Thyroid gland (tissue), 4 donors: ENCODE measurements at regions not wholly inside any gene's neighbourhood (a gene's known extent, or its start where the extent isn't known, plus 50 kb on each side); places are given as distances from the start of the nearest gene placed in this dataset.

Experiments
- DNase-seq, 2 donors: peaks; one replicate each; pipeline ENCODE4 v3.0.0-alpha.2; 2019
- H3K27ac ChIP-seq, 3 donors: fragments of 200-600 bp; sonication (generic); 1 replicate in 2 of 3; 2 replicates in 1 of 3; pipeline ENCODE4 v1.5.1; 2016 to 2019; ENCODE audit warnings: mild to moderate bottlenecking in 1 of 3, moderate library complexity in 1 of 3
- H3K27me3 ChIP-seq: fragments of 200-600 bp; sonication (generic); one replicate; pipeline ENCODE4 v1.5.1; 2019
- H3K36me3 ChIP-seq, 2 donors: fragments of 200-600 bp; sonication (generic); one replicate each; pipeline ENCODE4 v1.5.1; 2016 to 2019
- H3K4me1 ChIP-seq, 2 donors: fragments of 200-600 bp; sonication (generic); one replicate each; pipeline ENCODE4 v1.5.1; 2017 to 2019
- H3K4me3 ChIP-seq, 3 donors: fragments of 200-600 bp; sonication (generic); replicated peaks in 1 of 3; 1 replicate in 2 of 3; 2 replicates in 1 of 3; pipeline ENCODE4 v1.5.1; 2016; ENCODE audit warnings: mild to moderate bottlenecking in 1 of 3
- H3K9me3 ChIP-seq: fragments of 200-600 bp; sonication (generic); one replicate; pipeline ENCODE4 v1.5.1; 2017
- POLR2A ChIP-seq, 2 donors: fragments of 450-650 bp; IDR thresholded peaks; one replicate each; pipeline ENCODE4 v1.6.1; 2017; ENCODE audit warnings: antibody characterized with exemption in 2 of 2, mild to moderate bottlenecking in 2 of 2, moderate library complexity in 1 of 2
- WGBS, 2 donors: methylation state at CpG; one replicate each; pipeline ENCODE4 v1.1.5; 2017; 5-methylcytosine and 5-hydroxymethylcytosine counted together
- intact Hi-C: fragments of 100-400 bp; cut with DNase I; formaldehyde crosslinking; loops from one replicate; pipeline ENCODE4 v1.15.1; 2023
- TF ChIP-seq, protein P1 (sequence below), 6 experiments: fragments of 200-600 bp in 3 of 6; fragments of 450-650 bp in 3 of 6; sonication (generic) in 3 of 6; IDR thresholded peaks; one replicate each; pipeline ENCODE4 v1.5.1; 2016 to 2019; ENCODE audit warnings: antibody characterized with exemption in 6 of 6, mild to moderate bottlenecking in 2 of 6, inconsistent platforms in 1 of 6, moderate library complexity in 1 of 6

GRCh38 chr1:55534565-55535121, 319.5 kb upstream of the USP24 start:
- Histone ChIP-seq H3K27ac (no peak overlapping the region), H3K36me3 (no peaks in the 10 kb centered on the region), H3K9me3 (no peaks in the 10 kb centered on the region), H3K4me3 (no peak overlapping the region), H3K27me3 (no peaks in the 10 kb centered on the region), H3K4me1 (no peaks in the 10 kb centered on the region)
- TF ChIP-seq, protein P1, sequence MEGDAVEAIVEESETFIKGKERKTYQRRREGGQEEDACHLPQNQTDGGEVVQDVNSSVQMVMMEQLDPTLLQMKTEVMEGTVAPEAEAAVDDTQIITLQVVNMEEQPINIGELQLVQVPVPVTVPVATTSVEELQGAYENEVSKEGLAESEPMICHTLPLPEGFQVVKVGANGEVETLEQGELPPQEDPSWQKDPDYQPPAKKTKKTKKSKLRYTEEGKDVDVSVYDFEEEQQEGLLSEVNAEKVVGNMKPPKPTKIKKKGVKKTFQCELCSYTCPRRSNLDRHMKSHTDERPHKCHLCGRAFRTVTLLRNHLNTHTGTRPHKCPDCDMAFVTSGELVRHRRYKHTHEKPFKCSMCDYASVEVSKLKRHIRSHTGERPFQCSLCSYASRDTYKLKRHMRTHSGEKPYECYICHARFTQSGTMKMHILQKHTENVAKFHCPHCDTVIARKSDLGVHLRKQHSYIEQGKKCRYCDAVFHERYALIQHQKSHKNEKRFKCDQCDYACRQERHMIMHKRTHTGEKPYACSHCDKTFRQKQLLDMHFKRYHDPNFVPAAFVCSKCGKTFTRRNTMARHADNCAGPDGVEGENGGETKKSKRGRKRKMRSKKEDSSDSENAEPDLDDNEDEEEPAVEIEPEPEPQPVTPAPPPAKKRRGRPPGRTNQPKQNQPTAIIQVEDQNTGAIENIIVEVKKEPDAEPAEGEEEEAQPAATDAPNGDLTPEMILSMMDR (IDR thresholded peaks at IDR 0.05): no peak
- TF ChIP-seq POLR2A (IDR thresholded peaks at IDR 0.05): no peak
- 95 to 98% methylated on average over 3 of the region's 3 CpGs for WGBS, 2 donors
- DNase-seq: no peak
- intact Hi-C loops: no loop called here

DNA sequence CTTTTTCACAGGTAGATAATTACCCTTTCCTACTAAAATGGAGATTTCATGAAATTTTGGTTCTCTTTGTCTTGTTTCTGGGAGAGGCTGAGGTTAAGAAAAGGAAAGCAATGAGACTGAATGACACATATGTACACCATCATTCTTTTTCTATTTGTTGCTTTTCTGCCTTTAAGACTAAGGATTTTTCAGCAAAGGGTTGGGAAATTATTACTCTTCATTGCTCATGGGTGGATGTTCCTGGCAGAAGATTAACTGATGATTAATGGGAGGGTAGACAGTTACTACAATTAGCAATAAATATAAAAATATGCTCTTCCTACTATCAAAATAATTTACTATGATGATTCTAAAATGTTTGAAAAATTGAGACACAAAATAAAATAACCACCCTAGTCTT, 316.5 kb upstream of the USP24 start:
- H3K4me1 ChIP-seq: no peaks in the 10 kb centered on the region
- H3K4me3 ChIP-seq: no peak overlapping the region
- intact Hi-C loops: no loop called here
- no peaks in the 10 kb centered on the region for H3K9me3 ChIP-seq
- DNase-seq: no peak
- H3K36me3 ChIP-seq: no peaks in the 10 kb centered on the region
- no peak overlapping the region for H3K27ac ChIP-seq
- no peak for TF ChIP-seq POLR2A (IDR thresholded peaks at IDR 0.05)
- TF ChIP-seq, protein P1 (IDR thresholded peaks at IDR 0.05): no peak
- H3K27me3 ChIP-seq: no peaks in the 10 kb centered on the region

GRCh38 chr1:55530749-55531478, 315.8 kb upstream of the USP24 start:
- Histone ChIP-seq H3K4me1 (no peaks in the 10 kb centered on the region), H3K9me3 (no peaks in the 10 kb centered on the region), H3K4me3 (no peak overlapping the region), H3K27me3 (no peaks in the 10 kb centered on the region), H3K36me3 (no peaks in the 10 kb centered on the region), H3K27ac (no peak overlapping the region)
- TF ChIP-seq, protein P1 (IDR thresholded peaks at IDR 0.05): no peak
- TF ChIP-seq POLR2A (IDR thresholded peaks at IDR 0.05): no peak
- WGBS, 2 donors: 95% methylated on average over 3 of the region's 3 CpGs
- intact Hi-C loops: no loop called here
- DNase-seq: no peak

DNA sequence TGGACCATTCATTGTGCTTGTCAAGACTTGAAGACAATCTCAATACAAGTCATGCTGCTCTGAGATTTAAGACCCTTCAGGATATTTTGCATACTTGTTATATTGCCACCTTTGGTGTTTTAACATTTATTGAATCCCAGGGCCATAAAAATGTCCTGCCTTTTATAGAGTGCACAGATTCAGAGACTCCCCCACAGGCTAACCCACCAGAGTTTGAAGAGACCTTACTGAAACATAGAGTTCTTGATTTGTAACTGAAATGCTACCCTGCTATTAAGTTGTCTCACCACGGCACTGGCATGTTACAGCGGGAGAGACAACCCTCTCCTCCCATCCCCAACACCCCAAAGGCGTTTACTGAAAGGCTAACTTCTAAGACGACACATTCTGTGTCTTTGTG, 313.9 kb upstream of the USP24 start:
- Histone ChIP-seq H3K4me1 (peaks cover 5% of the 10 kb centered on the region in 2 donors), H3K27ac (no peak overlapping the region), H3K27me3 (no peaks in the 10 kb centered on the region), H3K4me3 (no peak overlapping the region), H3K9me3 (no peaks in the 10 kb centered on the region), H3K36me3 (no peaks in the 10 kb centered on the region)
- WGBS, 2 donors: 92 to 94% methylated on average over 4 of the region's 4 CpGs
- TF ChIP-seq, protein P1 (IDR thresholded peaks at IDR 0.05): no peak
- TF ChIP-seq POLR2A (IDR thresholded peaks at IDR 0.05): no peak
- intact Hi-C loops: no loop called here
- no peak for DNase-seq

GRCh38 chr1:55527831-55528230, 312.7 kb upstream of the USP24 start:
- H3K4me3 ChIP-seq: no peak overlapping the region
- peaks cover 8 to 9% of the 10 kb centered on the region in 2 donors for H3K4me1 ChIP-seq
- no peak overlapping the region for H3K27ac ChIP-seq
- TF ChIP-seq POLR2A (IDR thresholded peaks at IDR 0.05): no peak
- TF ChIP-seq, protein P1 (IDR thresholded peaks at IDR 0.05): no peak
- H3K36me3 ChIP-seq: no peaks in the 10 kb centered on the region
- DNase-seq: no peak
- H3K27me3 ChIP-seq: no peaks in the 10 kb centered on the region
- intact Hi-C loops: no loop called here
- WGBS, 2 donors: 86 to 93% methylated on average over 1 of the region's 1 CpG
- H3K9me3 ChIP-seq: no peaks in the 10 kb centered on the region
